ENCODE measurements at regions not wholly inside any gene's neighbourhood (a gene's known extent, or its start where the extent isn't known, plus 50 kb on each side); places are given as distances from the start of the nearest gene placed in this dataset.
"Not testable (repeated sequence)": the region's sequence is repeated elsewhere in the genome, so short reads cannot be mapped to it uniquely, and the experiment has no call there.

DNA sequence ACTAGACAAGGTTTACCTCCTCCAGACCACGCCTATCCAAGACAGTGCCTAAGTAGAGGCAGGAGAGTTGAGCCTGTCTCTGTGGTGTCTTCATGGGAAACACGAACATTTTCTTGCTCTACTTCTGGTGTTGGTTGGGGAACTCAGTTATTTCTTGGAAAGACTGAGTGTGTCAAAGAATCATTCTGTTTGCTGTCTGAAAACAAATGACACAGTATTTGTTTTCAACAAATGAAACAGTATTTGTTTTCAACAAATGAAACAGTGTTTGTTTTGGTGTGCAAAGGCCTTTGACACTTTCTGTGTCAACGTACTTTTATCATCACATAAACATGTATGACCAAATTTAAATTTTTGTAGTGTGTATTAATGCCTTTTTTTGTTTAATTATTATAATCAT is 416.5 kb upstream of the NPAP1 start:
- H3K27ac ChIP-seq; H3K9me3 ChIP-seq (ENCODE audit: insufficient read depth, low read depth); H3K4me3 ChIP-seq; H3K4me2 ChIP-seq; H3K27me3 ChIP-seq (ENCODE audit: insufficient read depth, low read depth); H3F3A ChIP-seq (ENCODE audit: insufficient read depth, low read depth); DNase-seq; H3K36me3 ChIP-seq (ENCODE audit: low read depth); H3K79me2 ChIP-seq (ENCODE audit: low read depth); POLR2A ChIA-PET (ENCODE audit: unreplicated experiment); intact Hi-C loops (cut with micrococcal nuclease; ENCODE audit: unreplicated experiment); H2AFZ ChIP-seq; CTCF ChIA-PET; BruUV-seq (replicated peaks); H3K4me1 ChIP-seq (replicated peaks; ENCODE audit: insufficient read depth); H4K20me1 ChIP-seq (ENCODE audit: insufficient read depth); H3K9me2 ChIP-seq (ENCODE audit: insufficient read depth): not testable (repeated sequence)

DNA sequence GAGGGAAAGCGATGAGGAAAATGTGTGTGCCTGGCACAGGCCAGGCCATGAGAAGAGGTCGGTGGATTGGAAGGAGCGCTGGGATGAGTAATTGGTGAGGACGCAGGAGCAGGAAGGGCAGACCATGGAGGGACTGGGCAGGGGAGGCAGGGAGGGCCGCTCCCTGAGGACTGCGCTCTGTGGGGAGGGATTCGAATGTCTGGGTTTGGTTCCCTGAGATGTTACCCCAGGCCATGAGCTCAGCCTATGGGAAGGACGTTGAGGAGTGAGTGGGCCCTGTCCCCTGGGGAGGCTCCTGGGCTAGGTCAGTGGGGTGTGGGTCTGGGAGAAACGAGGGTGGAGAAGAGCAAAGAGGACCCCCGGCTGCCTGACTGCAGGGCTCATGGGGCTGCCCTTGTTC is 415.2 kb upstream of the NPAP1 start:
- H2AFZ ChIP-seq; CTCF ChIA-PET; POLR2A ChIA-PET (ENCODE audit: unreplicated experiment); H3K27me3 ChIP-seq (ENCODE audit: insufficient read depth, low read depth); H3K9me2 ChIP-seq (ENCODE audit: insufficient read depth); H3K4me3 ChIP-seq; H4K20me1 ChIP-seq (ENCODE audit: insufficient read depth); H3K4me2 ChIP-seq; intact Hi-C loops (cut with micrococcal nuclease; ENCODE audit: unreplicated experiment); H3K9me3 ChIP-seq (ENCODE audit: insufficient read depth, low read depth); DNase-seq; H3F3A ChIP-seq (ENCODE audit: insufficient read depth, low read depth); H3K27ac ChIP-seq; H3K36me3 ChIP-seq (ENCODE audit: low read depth); H3K79me2 ChIP-seq (ENCODE audit: low read depth); BruUV-seq (replicated peaks); H3K4me1 ChIP-seq (replicated peaks; ENCODE audit: insufficient read depth): not testable (repeated sequence)

DNA sequence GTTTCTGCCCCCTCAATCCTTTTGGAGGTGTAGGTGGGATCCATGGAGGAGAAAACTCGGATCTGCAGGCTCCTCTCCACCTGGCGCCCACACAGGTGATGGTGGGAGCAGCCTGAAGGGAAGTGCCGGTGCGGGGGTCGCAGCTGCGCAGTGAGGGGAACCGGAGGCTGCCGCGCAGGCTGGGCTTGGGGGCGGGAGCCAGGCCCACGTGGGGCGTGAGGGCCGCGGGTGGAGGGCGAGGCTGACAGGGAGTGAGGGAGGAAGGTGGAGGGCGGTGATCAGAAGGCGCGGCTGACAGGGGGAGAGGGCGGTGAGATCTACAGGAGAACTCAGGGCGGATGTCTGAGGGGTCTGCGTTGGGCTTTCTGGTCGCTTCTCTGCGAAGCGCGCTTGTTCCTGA is 414.7 kb upstream of the NPAP1 start:
- H4K20me1 ChIP-seq (ENCODE audit: insufficient read depth); H3K4me1 ChIP-seq (replicated peaks; ENCODE audit: insufficient read depth); H3K79me2 ChIP-seq (ENCODE audit: low read depth); H3F3A ChIP-seq (ENCODE audit: insufficient read depth, low read depth); CTCF ChIA-PET; H3K36me3 ChIP-seq (ENCODE audit: low read depth); H3K9me3 ChIP-seq (ENCODE audit: insufficient read depth, low read depth); H3K27ac ChIP-seq; intact Hi-C loops (cut with micrococcal nuclease; ENCODE audit: unreplicated experiment); DNase-seq; H3K4me3 ChIP-seq; H3K4me2 ChIP-seq; H2AFZ ChIP-seq; POLR2A ChIA-PET (ENCODE audit: unreplicated experiment); H3K9me2 ChIP-seq (ENCODE audit: insufficient read depth); BruUV-seq (replicated peaks); H3K27me3 ChIP-seq (ENCODE audit: insufficient read depth, low read depth): not testable (repeated sequence)

DNA sequence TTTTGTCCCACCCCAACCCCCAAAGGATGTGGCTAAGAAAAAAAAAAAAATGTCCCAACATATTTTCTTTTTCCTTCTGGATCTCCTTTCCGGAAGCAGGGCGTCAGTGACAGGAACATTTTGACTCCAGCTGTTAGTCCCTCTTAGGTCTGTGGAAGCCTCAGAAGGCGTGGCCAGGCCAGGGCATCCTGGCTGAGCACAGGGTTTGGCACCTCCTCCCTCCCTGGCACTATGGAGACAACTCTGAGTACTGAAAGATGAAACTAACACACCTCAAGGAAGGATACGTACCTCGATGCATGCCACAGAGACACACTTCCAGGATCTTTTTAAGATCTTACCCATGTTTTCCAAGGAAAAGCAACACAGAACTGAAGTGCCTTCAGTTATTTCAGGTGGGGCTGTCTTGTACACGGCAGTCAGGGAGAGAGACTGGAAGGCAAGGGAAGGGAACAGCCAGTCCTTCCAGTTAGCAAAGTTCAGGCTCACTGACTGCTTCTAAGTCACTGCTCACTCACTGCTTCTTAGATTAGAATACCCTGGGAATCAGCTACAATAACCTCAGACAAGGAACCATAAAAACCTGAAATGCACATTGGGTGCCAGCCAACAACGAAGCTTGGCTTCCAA is 406.9 kb upstream of the NPAP1 start:
- CTCF ChIA-PET; H3K27ac ChIP-seq; H4K20me1 ChIP-seq (ENCODE audit: insufficient read depth); H3K27me3 ChIP-seq (ENCODE audit: insufficient read depth, low read depth); H3F3A ChIP-seq (ENCODE audit: insufficient read depth, low read depth); H3K9me3 ChIP-seq (ENCODE audit: insufficient read depth, low read depth); H3K4me1 ChIP-seq (replicated peaks; ENCODE audit: insufficient read depth); H3K9me2 ChIP-seq (ENCODE audit: insufficient read depth); H3K4me3 ChIP-seq; H3K36me3 ChIP-seq (ENCODE audit: low read depth); H2AFZ ChIP-seq; BruUV-seq (replicated peaks); intact Hi-C loops (cut with micrococcal nuclease; ENCODE audit: unreplicated experiment); H3K79me2 ChIP-seq (ENCODE audit: low read depth); POLR2A ChIA-PET (ENCODE audit: unreplicated experiment); H3K4me2 ChIP-seq; DNase-seq: not testable (repeated sequence)

DNA sequence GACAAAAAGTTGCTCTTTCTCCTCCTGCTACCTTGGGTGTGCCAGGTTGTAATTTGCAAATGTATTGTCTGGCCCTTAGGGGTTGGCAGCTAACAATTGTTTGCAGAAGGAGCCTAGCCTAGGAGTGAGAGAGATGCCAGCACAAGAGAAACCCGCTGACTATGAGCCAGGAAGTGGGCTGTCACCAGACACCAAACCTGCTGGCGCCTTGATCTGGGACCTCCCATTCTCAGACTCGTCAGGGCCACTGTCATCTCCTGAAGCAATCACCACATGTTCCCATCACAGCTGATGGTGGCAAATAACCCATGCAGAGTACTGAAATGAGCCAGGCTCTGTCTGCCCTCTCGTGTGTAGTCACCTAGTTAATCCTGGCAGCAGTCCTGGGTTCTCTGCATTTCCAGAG is 406.4 kb upstream of the NPAP1 start:
- no peaks in the 10 kb centered on the region for H3K4me1 ChIP-seq (replicated peaks; ENCODE audit: insufficient read depth)
- TF ChIP-seq, protein P1, sequence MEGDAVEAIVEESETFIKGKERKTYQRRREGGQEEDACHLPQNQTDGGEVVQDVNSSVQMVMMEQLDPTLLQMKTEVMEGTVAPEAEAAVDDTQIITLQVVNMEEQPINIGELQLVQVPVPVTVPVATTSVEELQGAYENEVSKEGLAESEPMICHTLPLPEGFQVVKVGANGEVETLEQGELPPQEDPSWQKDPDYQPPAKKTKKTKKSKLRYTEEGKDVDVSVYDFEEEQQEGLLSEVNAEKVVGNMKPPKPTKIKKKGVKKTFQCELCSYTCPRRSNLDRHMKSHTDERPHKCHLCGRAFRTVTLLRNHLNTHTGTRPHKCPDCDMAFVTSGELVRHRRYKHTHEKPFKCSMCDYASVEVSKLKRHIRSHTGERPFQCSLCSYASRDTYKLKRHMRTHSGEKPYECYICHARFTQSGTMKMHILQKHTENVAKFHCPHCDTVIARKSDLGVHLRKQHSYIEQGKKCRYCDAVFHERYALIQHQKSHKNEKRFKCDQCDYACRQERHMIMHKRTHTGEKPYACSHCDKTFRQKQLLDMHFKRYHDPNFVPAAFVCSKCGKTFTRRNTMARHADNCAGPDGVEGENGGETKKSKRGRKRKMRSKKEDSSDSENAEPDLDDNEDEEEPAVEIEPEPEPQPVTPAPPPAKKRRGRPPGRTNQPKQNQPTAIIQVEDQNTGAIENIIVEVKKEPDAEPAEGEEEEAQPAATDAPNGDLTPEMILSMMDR (conservative IDR thresholded peaks at IDR 0.05), result no peak
- TF ChIP-seq EZH2 (IDR thresholded peaks at IDR 0.05; ENCODE audit: low read depth), result no peak
- intact Hi-C loops (cut with micrococcal nuclease; ENCODE audit: unreplicated experiment), result no loop called here
- H3K27me3 ChIP-seq (ENCODE audit: insufficient read depth, low read depth), result no peaks in the 10 kb centered on the region
- no peaks in the 10 kb centered on the region for H3K36me3 ChIP-seq (ENCODE audit: low read depth)
- POLR2A ChIA-PET (ENCODE audit: unreplicated experiment), result no interaction called here
- no peak for DNase-seq
- BruUV-seq (replicated peaks), result no TSS peak
- no peaks in the 10 kb centered on the region for H3K9me2 ChIP-seq (ENCODE audit: insufficient read depth)
- H3K9me3 ChIP-seq (ENCODE audit: insufficient read depth, low read depth), result no peaks in the 10 kb centered on the region
- CTCF ChIA-PET, result no interaction called here
- H2AFZ ChIP-seq, result no peak overlapping the region
- no peak overlapping the region for H3K4me3 ChIP-seq
- no peaks in the 10 kb centered on the region for H3K79me2 ChIP-seq (ENCODE audit: low read depth)
- H4K20me1 ChIP-seq (ENCODE audit: insufficient read depth), result no peaks in the 10 kb centered on the region
- no peak overlapping the region for H3K27ac ChIP-seq
- no peak overlapping the region for H3K4me2 ChIP-seq
- H3F3A ChIP-seq (ENCODE audit: insufficient read depth, low read depth), result no peaks in the 10 kb centered on the region

All from PC-9 (cell line).